HEK293 (cell line): ENCODE measurements at regions not wholly inside any gene's neighbourhood (a gene's known extent, or its start where the extent isn't known, plus 50 kb on each side); places are given as distances from the start of the nearest gene placed in this dataset.

Experiments
- CTCF ChIP-seq: fragments of 450-650 bp; formaldehyde crosslinking; IDR thresholded peaks from 2 replicates; pipeline ENCODE4 v1.5.1; 2016; ENCODE audit warnings: missing biosample characterization, missing genetic modification characterization
- SETDB1 ChIP-seq: IDR thresholded peaks from one replicate; pipeline ENCODE4 v1.6.1; 2017; ENCODE audit warnings: mild to moderate bottlenecking, low read length, moderate library complexity, mixed read lengths; ENCODE audit not compliant: insufficient read length
- ZBTB20 ChIP-seq: fragments of 450-650 bp; formaldehyde crosslinking; IDR thresholded peaks from 2 replicates; pipeline ENCODE4 v1.5.1; 2016; ENCODE audit warnings: missing biosample characterization, missing genetic modification characterization
- ZBTB21 ChIP-seq: fragments of 450-650 bp; formaldehyde crosslinking; IDR thresholded peaks from 2 replicates; pipeline ENCODE4 v1.5.1; 2017; ENCODE audit warnings: missing biosample characterization, missing genetic modification characterization
- ZBTB7A ChIP-seq: fragments of 450-650 bp; formaldehyde crosslinking; IDR thresholded peaks from 2 replicates; pipeline ENCODE4 v1.5.1; 2016; ENCODE audit warnings: low read depth, missing biosample characterization, missing genetic modification characterization
- ZNF157 ChIP-seq: fragments of 450-650 bp; formaldehyde crosslinking; IDR thresholded peaks from 2 replicates; pipeline ENCODE4 v1.5.1; 2016; ENCODE audit warnings: missing biosample characterization, missing genetic modification characterization
- ZNF175 ChIP-seq: fragments of 450-650 bp; formaldehyde crosslinking; IDR thresholded peaks from 2 replicates; pipeline ENCODE4 v1.5.1; 2016; ENCODE audit warnings: missing biosample characterization, missing genetic modification characterization
- ZNF398 ChIP-seq: fragments of 450-650 bp; formaldehyde crosslinking; IDR thresholded peaks from 2 replicates; pipeline ENCODE4 v1.5.1; 2017; ENCODE audit warnings: missing biosample characterization, missing genetic modification characterization
- ZNF423 ChIP-seq: fragments of 450-650 bp; formaldehyde crosslinking; IDR thresholded peaks from 2 replicates; pipeline ENCODE4 v1.5.1; 2016; ENCODE audit warnings: missing biosample characterization, missing genetic modification characterization
- ZNF514 ChIP-seq: fragments of 450-650 bp; formaldehyde crosslinking; IDR thresholded peaks from 2 replicates; pipeline ENCODE4 v1.5.1; 2016; ENCODE audit warnings: missing biosample characterization, missing genetic modification characterization
- ZNF610 ChIP-seq: fragments of 450-650 bp; formaldehyde crosslinking; IDR thresholded peaks from 2 replicates; pipeline ENCODE4 v1.5.1; 2016; ENCODE audit warnings: missing biosample characterization, missing genetic modification characterization, borderline replicate concordance
- ZNF777 ChIP-seq: fragments of 450-650 bp; formaldehyde crosslinking; IDR thresholded peaks from 2 replicates; pipeline ENCODE4 v1.5.1; 2017; ENCODE audit warnings: missing biosample characterization, missing genetic modification characterization, borderline replicate concordance
- ZSCAN5A ChIP-seq: fragments of 450-650 bp; formaldehyde crosslinking; IDR thresholded peaks from 2 replicates; pipeline ENCODE4 v1.5.1; 2016; ENCODE audit warnings: missing biosample characterization, missing genetic modification characterization

GRCh38 chr3:177735431-177735830 is 538.1 kb upstream of the TBL1XR1 start:
- TF ChIP-seq ZNF514 (tag by site-specific recombination) (no peak), ZNF423 (tag by site-specific recombination) (no peak), CTCF (tag by site-specific recombination) (no peak), ZBTB7A (tag by site-specific recombination) (no peak), ZNF777 (tag by site-specific recombination) (no peak), ZSCAN5A (tag by site-specific recombination) (no peak), ZNF157 (tag by site-specific recombination) (no peak), ZNF175 (tag by site-specific recombination) (no peak), ZNF610 (no peak), ZBTB20 (tag by site-specific recombination) (no peak), SETDB1 (no peak), ZNF398 (tag by site-specific recombination) (no peak), ZBTB21 (no peak)
